HG03342 (cell line): ENCODE measurements at regions not wholly inside any gene's neighbourhood (a gene's known extent, or its start where the extent isn't known, plus 50 kb on each side); places are given as distances from the start of the nearest gene placed in this dataset.
"Not testable (repeated sequence)": the region's sequence is repeated elsewhere in the genome, so short reads cannot be mapped to it uniquely, and the experiment has no call there.

Experiments used
- ATAC-seq: cut with Tn5 transposase; IDR thresholded peaks from one replicate; pipeline ENCODE4 v1.9.1; 2021; ENCODE audit warnings: mild to moderate bottlenecking, moderate library complexity; ENCODE audit not compliant: unreplicated experiment

GRCh38 chr4:163681208-163681821, 186.8 kb downstream of the TMA16 start:
- ATAC-seq, result peak; percentile 88

- no peak for ATAC-seq
These were observed 194.4 kb downstream of the TMA16 start for GRCh38 chr4:163688856-163689255.

DNA sequence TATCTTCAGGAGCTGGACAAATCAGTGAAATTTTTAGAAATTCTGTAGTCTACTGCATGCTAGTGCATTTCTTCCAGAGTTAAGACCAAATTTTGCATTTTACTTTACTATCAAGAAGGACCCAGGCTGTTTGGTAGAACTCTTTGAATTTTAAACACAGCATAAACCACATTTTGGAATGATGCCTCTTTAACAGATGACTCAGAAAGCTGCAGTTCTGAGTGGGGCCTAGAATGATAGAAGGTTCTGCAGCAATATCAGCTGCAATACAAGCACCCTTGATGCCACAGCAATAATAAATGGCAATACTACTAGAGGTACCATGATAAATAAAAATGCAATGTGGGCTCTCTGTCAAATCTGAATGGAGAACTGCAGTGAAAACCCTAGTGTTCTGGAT, 198.7 kb downstream of the TMA16 start:
- ATAC-seq, result no peak

DNA sequence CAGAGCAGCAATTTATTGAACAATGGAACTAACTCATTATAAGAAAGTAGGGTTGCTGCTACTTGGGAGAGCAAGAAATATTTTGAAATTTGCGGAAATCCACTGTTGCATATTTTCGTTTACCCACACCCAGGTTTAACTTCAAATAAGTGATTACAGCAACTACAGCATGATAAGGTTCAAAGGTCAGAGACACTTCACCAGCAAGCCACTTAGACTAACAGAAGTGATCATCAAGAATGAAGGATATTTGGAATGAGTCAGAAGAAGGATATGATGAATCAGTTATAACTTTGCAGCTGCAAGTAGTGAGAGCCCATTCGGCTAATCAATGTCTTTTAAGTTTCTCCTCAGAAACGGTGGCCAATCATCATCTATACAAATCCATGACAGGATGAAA, 199.3 kb downstream of the TMA16 start:
- ATAC-seq, result no peak

GRCh38 chr4:163694385-163694784, 199.9 kb downstream of the TMA16 start:
- ATAC-seq, result no peak

DNA sequence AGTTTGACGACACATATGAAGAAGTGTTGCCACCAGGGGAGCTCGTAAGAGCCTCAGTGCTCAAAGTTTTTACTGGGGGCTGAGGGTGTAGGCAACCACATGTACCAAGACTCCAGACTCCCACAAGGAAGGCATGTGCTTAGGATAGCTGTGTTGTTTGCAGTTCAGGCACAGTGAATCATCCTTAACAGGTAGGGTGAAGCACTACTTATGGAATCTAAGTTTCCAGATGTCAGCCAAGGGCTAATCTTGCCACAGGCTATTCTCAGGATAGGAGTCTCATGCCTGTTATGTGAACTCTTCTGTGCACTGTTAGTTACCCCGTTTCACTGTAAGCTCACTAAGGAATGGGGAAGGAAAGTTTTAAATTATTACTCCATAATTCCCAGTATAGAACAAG, 202.6 kb downstream of the TMA16 start:
- no peak for ATAC-seq

GRCh38 chr4:163700383-163700782, 205.9 kb downstream of the TMA16 start:
- not testable (repeated sequence) for ATAC-seq

DNA sequence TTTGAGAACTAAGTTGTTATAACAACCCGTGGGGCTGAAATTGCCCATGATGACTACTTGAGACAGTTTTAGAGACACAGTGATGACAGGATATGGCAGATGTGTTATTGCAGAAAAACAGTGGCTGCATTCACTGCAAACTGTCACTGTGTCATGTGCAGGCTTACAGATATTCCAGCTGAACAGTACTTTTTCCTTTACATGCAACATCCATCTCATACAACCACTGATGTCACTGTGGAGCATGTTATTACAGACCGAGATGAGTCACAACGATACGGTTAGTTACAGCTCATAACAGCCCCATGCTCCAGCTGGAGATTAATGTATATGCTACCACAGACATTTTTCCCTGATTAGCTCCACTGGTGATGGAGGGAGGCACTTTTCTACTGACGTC, 207.4 kb downstream of the TMA16 start:
- peak; percentile 94 for ATAC-seq

- ATAC-seq, result no peak
These were observed 208.2 kb downstream of the TMA16 start for GRCh38 chr4:163702736-163703135.

DNA sequence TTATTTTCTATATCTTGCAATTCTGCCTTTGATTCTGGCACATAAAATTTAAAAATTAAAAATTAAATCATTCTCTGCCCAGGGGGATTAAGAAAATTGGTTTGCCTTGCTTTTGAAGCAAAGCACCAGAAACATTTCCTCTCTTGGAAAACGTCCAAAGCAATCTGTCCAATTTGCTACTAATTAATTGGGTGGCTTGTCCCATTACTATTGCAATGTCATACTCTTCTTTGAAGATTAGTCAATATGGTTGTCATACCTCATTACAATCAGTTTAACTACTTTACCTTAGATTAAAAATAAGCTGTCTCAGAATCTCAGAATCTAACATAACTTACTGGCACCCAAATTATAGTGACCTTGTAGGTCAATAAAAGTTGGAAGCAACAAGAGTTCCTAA, 208.8 kb downstream of the TMA16 start:
- ATAC-seq, result no peak

DNA sequence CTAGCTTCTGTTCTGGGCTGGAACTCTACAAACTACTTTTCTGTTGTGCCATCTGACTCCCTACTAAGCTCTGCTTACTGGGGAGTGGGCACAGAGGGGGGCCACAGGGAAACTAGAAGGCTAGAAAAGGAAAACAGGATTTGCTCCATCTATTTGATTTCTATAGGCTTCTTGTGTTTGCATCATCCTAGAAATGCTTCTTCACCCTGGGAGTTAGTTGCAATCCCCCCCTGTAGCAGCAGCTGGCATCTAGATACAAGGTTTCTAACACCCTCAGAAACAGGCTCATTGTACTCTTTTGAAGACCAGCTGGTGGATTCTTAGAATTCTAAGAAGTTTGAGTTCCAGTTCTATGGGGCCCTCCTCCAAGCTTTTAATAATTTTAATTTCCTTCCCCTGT, 213.4 kb downstream of the TMA16 start:
- ATAC-seq, result no peak

DNA sequence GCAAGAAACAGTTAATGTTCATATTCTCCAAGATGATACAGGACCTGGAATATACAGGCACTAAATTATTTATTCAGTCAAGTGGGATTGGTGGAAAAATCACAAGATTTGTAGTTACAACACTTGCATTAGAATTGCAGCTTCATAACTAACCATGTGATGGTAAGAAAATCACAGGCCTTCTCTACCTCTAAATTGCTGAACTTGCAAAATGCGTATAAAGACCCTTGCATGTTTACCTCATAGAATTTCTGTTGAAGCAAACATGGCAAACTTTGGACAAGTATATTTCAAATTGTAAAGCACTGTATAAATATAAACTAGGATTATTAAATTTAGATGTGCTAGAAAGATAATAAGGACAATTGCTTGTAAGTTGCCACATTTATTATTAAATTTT, 215.1 kb downstream of the TMA16 start:
- no peak for ATAC-seq

GRCh38 chr4:163710158-163710557, 215.7 kb downstream of the TMA16 start:
- no peak for ATAC-seq

DNA sequence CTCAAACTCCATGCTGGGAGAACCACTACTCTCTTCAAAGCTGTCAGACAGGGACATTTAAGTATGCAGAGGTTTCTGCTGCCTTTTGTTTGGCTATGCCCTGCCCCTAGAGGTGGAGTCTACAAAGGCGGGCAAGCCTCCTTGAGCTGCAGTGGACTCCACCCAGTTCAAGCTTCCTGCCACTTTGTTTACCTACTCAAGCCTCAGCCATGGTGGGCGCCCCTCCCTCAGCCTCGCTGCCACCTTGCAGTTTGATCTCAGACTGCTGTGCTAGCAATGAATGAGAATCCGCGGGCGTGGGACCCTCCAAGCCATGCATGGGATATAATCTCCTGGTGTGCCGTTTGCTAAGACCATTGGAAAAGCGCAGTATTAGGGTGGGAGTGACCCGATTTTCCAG, 230.0 kb downstream of the TMA16 start:
- not testable (repeated sequence) for ATAC-seq

DNA sequence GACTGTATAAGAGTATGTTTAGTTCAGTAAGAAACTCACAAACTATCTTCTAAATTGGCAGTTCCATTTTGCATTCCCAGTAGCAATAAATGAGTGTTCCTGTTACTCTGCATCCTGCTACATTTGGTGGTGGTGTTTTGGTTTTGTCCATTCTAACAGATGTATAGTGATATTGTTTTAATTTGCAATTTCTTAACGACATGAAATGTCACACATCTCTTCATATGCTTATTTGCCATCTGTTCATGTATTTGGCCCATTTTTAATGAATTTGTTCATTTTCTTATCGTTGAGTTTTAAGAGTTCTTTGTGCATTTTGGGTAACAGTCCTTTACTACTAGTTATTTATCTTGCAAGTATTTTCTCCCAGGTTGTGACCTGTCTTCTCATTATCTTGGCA, 232.2 kb downstream of the TMA16 start:
- ATAC-seq, result no peak

DNA sequence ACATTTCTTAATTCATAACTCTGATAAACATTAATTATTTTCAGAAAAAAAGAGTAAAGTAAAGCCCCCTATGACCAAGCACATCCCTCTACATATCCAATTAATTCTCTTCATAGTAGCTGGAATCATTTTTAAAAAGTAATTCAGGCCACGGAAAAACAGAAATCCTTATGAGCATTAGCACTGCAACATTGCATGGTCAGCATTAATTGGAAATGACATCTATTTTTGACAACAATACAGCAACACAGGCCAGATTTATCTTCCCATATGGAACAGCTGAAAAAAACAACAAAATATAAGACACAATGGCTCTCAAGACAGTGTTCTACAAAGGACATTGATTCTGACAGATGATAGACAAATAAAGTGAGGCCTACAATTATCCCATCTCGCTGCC, 236.6 kb downstream of the TMA16 start:
- ATAC-seq, result no peak

- ATAC-seq, result no peak
These were observed 238.0 kb downstream of the TMA16 start for GRCh38 chr4:163732473-163732872.

GRCh38 chr4:163736876-163737275, 242.4 kb downstream of the TMA16 start:
- no peak for ATAC-seq

- not testable (repeated sequence) for ATAC-seq
These were observed 243.4 kb downstream of the TMA16 start for GRCh38 chr4:163737846-163738245.

DNA sequence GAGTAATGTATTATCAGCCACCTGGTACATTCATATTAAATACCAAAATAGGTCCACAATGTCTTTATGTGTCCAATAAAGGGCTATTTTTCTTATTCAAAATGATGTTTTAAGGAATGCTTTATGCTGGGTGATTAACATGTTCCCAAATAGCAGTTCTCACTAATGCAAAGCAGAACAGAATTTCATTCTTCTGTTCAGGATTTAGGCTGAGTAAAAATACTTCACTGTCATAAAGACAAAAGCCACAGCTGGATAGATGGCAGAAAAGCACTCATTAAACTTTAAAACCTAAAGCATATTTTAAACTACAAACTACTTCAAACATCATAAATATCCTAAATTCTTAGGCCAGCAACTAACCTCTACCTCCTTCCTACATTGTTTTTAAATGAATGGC, 244.0 kb downstream of the TMA16 start:
- no peak for ATAC-seq

DNA sequence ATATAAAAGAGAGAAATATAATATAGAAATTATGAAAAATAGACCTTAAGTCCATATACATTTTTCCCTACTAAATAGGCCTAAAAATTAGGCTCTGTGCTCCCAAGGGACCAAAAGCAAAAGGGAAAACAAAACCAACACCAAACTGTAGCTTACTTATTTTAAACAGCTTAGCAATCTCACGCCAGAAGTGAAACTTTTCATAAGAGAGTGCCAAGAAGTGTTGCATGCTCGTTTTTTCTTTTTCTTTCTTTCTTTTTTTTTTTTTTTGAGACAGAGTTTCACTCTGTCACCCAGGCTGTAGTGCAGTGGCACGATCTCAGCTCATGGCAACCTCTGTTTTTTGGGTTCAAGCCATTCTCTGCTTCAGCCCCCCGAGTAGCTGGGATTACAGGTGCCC, 250.4 kb downstream of the TMA16 start:
- ATAC-seq, result peak; percentile 97

- ATAC-seq, result no peak
These were observed 252.8 kb downstream of the TMA16 start for GRCh38 chr4:163747293-163747692.

GRCh38 chr4:163747886-163748285, 253.4 kb downstream of the TMA16 start:
- ATAC-seq, result no peak
